ENCODE measurements at regions not wholly inside any gene's neighbourhood (a gene's known extent, or its start where the extent isn't known, plus 50 kb on each side); places are given as distances from the start of the nearest gene placed in this dataset.

DNA sequence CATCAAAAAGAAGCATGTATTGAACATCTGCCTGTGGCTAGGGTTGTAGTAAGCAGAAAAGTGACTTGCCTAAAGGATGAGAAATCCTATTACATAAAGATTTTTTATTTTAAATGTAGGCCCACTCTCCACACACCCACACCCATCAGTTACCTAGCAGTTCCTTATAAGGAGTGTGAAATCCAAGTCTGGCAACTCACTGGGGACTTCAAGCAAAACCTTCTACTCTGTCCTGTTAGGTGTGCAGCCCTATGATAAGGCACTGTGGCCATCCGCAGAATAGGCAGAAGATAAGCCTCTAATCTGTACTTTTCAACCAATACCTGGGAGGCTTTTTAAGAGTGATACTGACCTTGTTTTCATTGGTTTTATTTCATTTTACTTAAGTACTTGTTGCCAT lies 52.7 kb upstream of the TJP1 start:
- H3K36me3 Mint-ChIP-seq (ENCODE audit: insufficient read depth, unreplicated experiment), result no peaks in the 10 kb centered on the region
- no peak overlapping the region for H3K27ac Mint-ChIP-seq (ENCODE audit: unreplicated experiment)
- no TSS peak for BruUV-seq (replicated peaks)
- H3K4me1 Mint-ChIP-seq (ENCODE audit: low read depth, unreplicated experiment), result no peaks in the 10 kb centered on the region
- H3K9me3 Mint-ChIP-seq (ENCODE audit: low read depth, unreplicated experiment), result no peaks in the 10 kb centered on the region
- no peaks in the 10 kb centered on the region for H3K27me3 Mint-ChIP-seq (ENCODE audit: unreplicated experiment)
- CTCF ChIA-PET, result no interaction called here
- TF ChIP-seq, protein P1, sequence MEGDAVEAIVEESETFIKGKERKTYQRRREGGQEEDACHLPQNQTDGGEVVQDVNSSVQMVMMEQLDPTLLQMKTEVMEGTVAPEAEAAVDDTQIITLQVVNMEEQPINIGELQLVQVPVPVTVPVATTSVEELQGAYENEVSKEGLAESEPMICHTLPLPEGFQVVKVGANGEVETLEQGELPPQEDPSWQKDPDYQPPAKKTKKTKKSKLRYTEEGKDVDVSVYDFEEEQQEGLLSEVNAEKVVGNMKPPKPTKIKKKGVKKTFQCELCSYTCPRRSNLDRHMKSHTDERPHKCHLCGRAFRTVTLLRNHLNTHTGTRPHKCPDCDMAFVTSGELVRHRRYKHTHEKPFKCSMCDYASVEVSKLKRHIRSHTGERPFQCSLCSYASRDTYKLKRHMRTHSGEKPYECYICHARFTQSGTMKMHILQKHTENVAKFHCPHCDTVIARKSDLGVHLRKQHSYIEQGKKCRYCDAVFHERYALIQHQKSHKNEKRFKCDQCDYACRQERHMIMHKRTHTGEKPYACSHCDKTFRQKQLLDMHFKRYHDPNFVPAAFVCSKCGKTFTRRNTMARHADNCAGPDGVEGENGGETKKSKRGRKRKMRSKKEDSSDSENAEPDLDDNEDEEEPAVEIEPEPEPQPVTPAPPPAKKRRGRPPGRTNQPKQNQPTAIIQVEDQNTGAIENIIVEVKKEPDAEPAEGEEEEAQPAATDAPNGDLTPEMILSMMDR (IDR thresholded peaks at IDR 0.05; ENCODE audit: unreplicated experiment), result no peak
- DNase-seq, result no peak
- intact Hi-C loops (cut with micrococcal nuclease; ENCODE audit: unreplicated experiment), result no loop called here
- no peak overlapping the region for H3K4me3 Mint-ChIP-seq (ENCODE audit: low read depth, unreplicated experiment)

DNA sequence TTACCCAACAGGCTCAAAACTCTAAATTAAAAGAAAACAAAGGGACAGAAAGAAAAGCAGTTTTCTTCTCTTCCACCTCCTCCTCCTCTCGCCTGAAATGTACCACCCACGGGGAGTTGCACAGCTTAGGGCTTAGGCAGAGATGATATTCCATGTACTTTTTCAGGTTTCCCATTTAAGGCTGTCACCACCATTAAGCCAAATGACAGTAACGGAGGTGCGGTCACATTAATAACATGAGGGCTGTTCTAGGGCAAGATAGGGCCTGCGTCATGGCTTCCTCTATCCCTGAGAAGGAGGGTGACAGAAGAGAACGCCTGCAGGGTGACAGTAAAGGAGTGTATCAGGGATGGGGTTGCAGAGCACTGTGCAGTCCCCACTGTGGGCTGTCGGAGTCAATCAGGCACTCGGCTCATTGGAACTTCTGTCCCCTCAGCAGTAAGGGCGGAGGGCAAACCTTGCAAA lies 51.7 kb upstream of the TJP1 start:
- DNase-seq, result no peak
- Mint-ChIP-seq H3K9me3 (ENCODE audit: low read depth, unreplicated experiment) (no peaks in the 10 kb centered on the region), H3K36me3 (ENCODE audit: insufficient read depth, unreplicated experiment) (no peaks in the 10 kb centered on the region), H3K4me1 (ENCODE audit: low read depth, unreplicated experiment) (no peaks in the 10 kb centered on the region), H3K27me3 (ENCODE audit: unreplicated experiment) (no peaks in the 10 kb centered on the region), H3K4me3 (ENCODE audit: low read depth, unreplicated experiment) (no peak overlapping the region), H3K27ac (ENCODE audit: unreplicated experiment) (no peak overlapping the region)
- TF ChIP-seq, protein P1 (IDR thresholded peaks at IDR 0.05; ENCODE audit: unreplicated experiment), result no peak
- BruUV-seq (replicated peaks), result no TSS peak
- intact Hi-C loops (cut with micrococcal nuclease; ENCODE audit: unreplicated experiment), result no loop called here
- CTCF ChIA-PET, result no interaction called here

DNA sequence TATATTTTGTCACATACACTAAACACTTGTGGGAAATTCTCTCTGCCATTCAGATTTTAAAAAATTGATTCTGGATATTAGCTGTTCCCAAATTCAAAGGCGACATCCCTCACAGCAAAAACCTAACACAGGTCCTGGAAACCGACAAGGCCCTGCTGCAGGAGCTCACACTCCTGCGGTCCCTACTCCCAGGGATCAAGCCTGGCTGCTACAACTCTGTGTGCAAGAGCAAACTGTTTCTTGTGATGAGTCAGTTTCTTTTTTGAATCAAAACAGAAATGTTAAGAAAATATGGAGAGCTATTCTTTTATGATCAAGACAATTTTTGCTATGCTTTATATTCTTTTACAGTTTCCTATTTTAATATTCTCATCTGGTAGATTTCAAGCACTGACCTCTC lies 51.0 kb upstream of the TJP1 start:
- Mint-ChIP-seq H3K4me3 (ENCODE audit: low read depth, unreplicated experiment) (no peak overlapping the region), H3K36me3 (ENCODE audit: insufficient read depth, unreplicated experiment) (no peaks in the 10 kb centered on the region), H3K27me3 (ENCODE audit: unreplicated experiment) (no peaks in the 10 kb centered on the region), H3K27ac (ENCODE audit: unreplicated experiment) (no peak overlapping the region), H3K9me3 (ENCODE audit: low read depth, unreplicated experiment) (no peaks in the 10 kb centered on the region), H3K4me1 (ENCODE audit: low read depth, unreplicated experiment) (no peaks in the 10 kb centered on the region)
- no TSS peak for BruUV-seq (replicated peaks)
- CTCF ChIA-PET, result no interaction called here
- no peak for DNase-seq
- TF ChIP-seq, protein P1 (IDR thresholded peaks at IDR 0.05; ENCODE audit: unreplicated experiment), result no peak
- intact Hi-C loops (cut with micrococcal nuclease; ENCODE audit: unreplicated experiment), result no loop called here

DNA sequence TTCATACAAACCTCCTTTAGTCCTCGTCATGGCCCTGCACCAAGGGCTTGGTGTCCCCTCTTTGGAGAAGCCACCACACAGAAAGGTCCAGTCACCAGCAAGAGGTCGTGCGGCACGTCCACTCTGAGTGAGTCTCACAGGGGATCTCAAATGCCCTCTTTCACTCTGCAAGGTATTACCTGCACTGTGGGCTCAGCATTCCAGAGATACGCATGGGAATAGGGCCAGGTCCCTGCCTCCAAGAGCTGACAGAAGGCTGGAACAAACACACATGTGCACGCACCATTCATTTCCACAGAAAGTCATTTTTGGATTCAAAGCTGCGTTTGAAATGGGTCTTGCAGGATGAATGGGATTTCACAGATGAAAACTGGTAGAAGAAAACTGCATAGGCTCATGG lies 50.4 kb upstream of the TJP1 start:
- Mint-ChIP-seq H3K4me1 (ENCODE audit: low read depth, unreplicated experiment) (no peaks in the 10 kb centered on the region), H3K4me3 (ENCODE audit: low read depth, unreplicated experiment) (no peak overlapping the region), H3K9me3 (ENCODE audit: low read depth, unreplicated experiment) (no peaks in the 10 kb centered on the region), H3K27ac (ENCODE audit: unreplicated experiment) (no peak overlapping the region), H3K27me3 (ENCODE audit: unreplicated experiment) (no peaks in the 10 kb centered on the region), H3K36me3 (ENCODE audit: insufficient read depth, unreplicated experiment) (no peaks in the 10 kb centered on the region)
- CTCF ChIA-PET, result no interaction called here
- BruUV-seq (replicated peaks), result no TSS peak
- TF ChIP-seq, protein P1 (IDR thresholded peaks at IDR 0.05; ENCODE audit: unreplicated experiment), result no peak
- DNase-seq, result no peak
- intact Hi-C loops (cut with micrococcal nuclease; ENCODE audit: unreplicated experiment), result no loop called here

Data from Calu3 (cell line).